Fibroblast of lung (primary cell): ENCODE measurements at regions not wholly inside any gene's neighbourhood (a gene's known extent, or its start where the extent isn't known, plus 50 kb on each side); places are given as distances from the start of the nearest gene placed in this dataset.

ENCODE experiments used
- EZH2 ChIP-seq: IDR thresholded peaks from 2 replicates; pipeline ENCODE4 v1.5.1; 2012; ENCODE audit warnings: low read length, control low read depth, mild to moderate bottlenecking; ENCODE audit errors: missing control alignments
- TF ChIP-seq, protein P1 (sequence below), 2 donors: IDR thresholded peaks in 1 of 2; conservative IDR thresholded peaks in 1 of 2; 1 replicate in 1 of 2; 2 replicates in 1 of 2; pipeline ENCODE4 v1.5.1; 2011 to 2012; ENCODE audit warnings: low read length in 2 of 2, control low read depth in 1 of 2, inconsistent platforms in 1 of 2, low read depth in 1 of 2, mild to moderate bottlenecking in 1 of 2

DNA sequence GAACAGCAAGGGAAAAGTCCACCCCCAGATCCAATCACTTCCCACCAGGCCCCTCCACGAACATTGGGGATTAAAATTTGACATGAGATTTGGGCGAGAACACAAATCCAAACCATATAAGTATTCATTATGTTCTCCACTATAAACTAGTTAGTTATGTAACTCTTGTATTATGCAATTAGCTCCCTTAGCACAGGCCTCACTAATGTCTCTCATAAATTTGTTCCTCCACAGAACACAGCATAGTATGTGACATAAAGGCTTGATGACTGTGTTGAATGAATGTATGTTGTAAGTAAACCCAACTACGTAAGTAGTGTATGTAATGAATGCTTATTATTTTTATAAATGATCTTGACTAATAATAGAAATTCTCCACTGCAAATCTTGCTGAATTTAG is 223.3 kb upstream of the ZRANB2 start:
- TF ChIP-seq, protein P1, sequence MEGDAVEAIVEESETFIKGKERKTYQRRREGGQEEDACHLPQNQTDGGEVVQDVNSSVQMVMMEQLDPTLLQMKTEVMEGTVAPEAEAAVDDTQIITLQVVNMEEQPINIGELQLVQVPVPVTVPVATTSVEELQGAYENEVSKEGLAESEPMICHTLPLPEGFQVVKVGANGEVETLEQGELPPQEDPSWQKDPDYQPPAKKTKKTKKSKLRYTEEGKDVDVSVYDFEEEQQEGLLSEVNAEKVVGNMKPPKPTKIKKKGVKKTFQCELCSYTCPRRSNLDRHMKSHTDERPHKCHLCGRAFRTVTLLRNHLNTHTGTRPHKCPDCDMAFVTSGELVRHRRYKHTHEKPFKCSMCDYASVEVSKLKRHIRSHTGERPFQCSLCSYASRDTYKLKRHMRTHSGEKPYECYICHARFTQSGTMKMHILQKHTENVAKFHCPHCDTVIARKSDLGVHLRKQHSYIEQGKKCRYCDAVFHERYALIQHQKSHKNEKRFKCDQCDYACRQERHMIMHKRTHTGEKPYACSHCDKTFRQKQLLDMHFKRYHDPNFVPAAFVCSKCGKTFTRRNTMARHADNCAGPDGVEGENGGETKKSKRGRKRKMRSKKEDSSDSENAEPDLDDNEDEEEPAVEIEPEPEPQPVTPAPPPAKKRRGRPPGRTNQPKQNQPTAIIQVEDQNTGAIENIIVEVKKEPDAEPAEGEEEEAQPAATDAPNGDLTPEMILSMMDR (conservative IDR thresholded peaks at IDR 0.05 in 1 of 2, IDR thresholded peaks at IDR 0.05 in 1 of 2; ENCODE audit: low read depth in 1 of 2, low read length in 2 of 2): no peak
- TF ChIP-seq EZH2: no peak
